Stomach (tissue), 4 donors: ENCODE measurements at regions not wholly inside any gene's neighbourhood (a gene's known extent, or its start where the extent isn't known, plus 50 kb on each side); places are given as distances from the start of the nearest gene placed in this dataset.

ENCODE experiments used
- CTCF ChIP-seq, 7 experiments: fragments of 450-650 bp in 4 of 7; fragments of 200-600 bp in 3 of 7; sonication (generic) in 3 of 7; IDR thresholded peaks; one replicate each; pipeline ENCODE4 v1.5.1; 2016 to 2019; ENCODE audit warnings: antibody characterized with exemption in 7 of 7, control low read depth in 2 of 7, mild to moderate bottlenecking in 1 of 7
- EP300 ChIP-seq: sonication (generic); formaldehyde crosslinking; IDR thresholded peaks from one replicate; pipeline ENCODE4 v1.6.1; 2017; ENCODE audit warnings: antibody characterized with exemption
- POLR2A ChIP-seq, 4 donors: fragments of 450-650 bp; IDR thresholded peaks; one replicate each; pipeline ENCODE4 v1.6.1; 2016; ENCODE audit warnings: antibody characterized with exemption in 4 of 4, control low read depth in 2 of 4, mild to moderate bottlenecking in 1 of 4, moderate library complexity in 1 of 4
- POLR2AphosphoS5 ChIP-seq, 3 donors: sonication (generic); formaldehyde crosslinking; IDR thresholded peaks; one replicate each; pipeline ENCODE4 v1.6.1; 2016; ENCODE audit warnings: antibody characterized with exemption in 3 of 3

GRCh38 chr1:157376681-157377080 lies 175.6 kb downstream of the FCRL5 start:
- TF ChIP-seq CTCF (IDR thresholded peaks at IDR 0.05) (no peak), POLR2A (IDR thresholded peaks at IDR 0.05) (no peak), POLR2AphosphoS5 (IDR thresholded peaks at IDR 0.05) (no peak), EP300 (no peak)
